Erythroblast (primary cell): ENCODE measurements at regions not wholly inside any gene's neighbourhood (a gene's known extent, or its start where the extent isn't known, plus 50 kb on each side); places are given as distances from the start of the nearest gene placed in this dataset.

Experiments
- GATA1 ChIP-seq: IDR thresholded peaks from 2 replicates; pipeline ENCODE4 v1.6.1; 2011; ENCODE audit warnings: low read depth, mild to moderate bottlenecking, control low read depth, low read length, moderate library complexity
- POLR2A ChIP-seq: IDR thresholded peaks from 2 replicates; pipeline ENCODE4 v1.6.1; 2011; ENCODE audit warnings: mild to moderate bottlenecking, low read length

GRCh38 chr18:34159691-34160185 lies 65.0 kb downstream of the NOL4 start:
- TF ChIP-seq POLR2A (no peak), GATA1 (no peak)
